22Rv1 (cell line): ENCODE measurements at regions not wholly inside any gene's neighbourhood (a gene's known extent, or its start where the extent isn't known, plus 50 kb on each side); places are given as distances from the start of the nearest gene placed in this dataset.

ENCODE experiments used
- H3K27ac ChIP-seq: fragments of 450-650 bp; 2 replicates; pipeline ENCODE4 v1.5.1; 2017
- CTCF ChIP-seq: fragments of 450-650 bp; IDR thresholded peaks from 2 replicates; pipeline ENCODE4 v1.5.1; 2017; ENCODE audit warnings: mild to moderate bottlenecking
- ZFX ChIP-seq: fragments of 450-650 bp; IDR thresholded peaks from 2 replicates; pipeline ENCODE4 v1.6.1; 2017; ENCODE audit warnings: antibody characterized with exemption, borderline replicate concordance

GRCh38 chr13:107845911-107846310 is 369.4 kb downstream of the LIG4 start:
- H3K27ac ChIP-seq: no peak overlapping the region
- no peak for TF ChIP-seq ZFX
- TF ChIP-seq CTCF: no peak

- no peak for TF ChIP-seq CTCF
- H3K27ac ChIP-seq: no peak overlapping the region
Measured at GRCh38 chr13:107843681-107844080, 371.7 kb downstream of the LIG4 start.

GRCh38 chr13:107843281-107843680 is 372.1 kb downstream of the LIG4 start:
- H3K27ac ChIP-seq: no peak overlapping the region
- no peak for TF ChIP-seq ZFX
- no peak for TF ChIP-seq CTCF

- H3K27ac ChIP-seq: no peak overlapping the region
- TF ChIP-seq CTCF: no peak
- no peak for TF ChIP-seq ZFX
Measured at GRCh38 chr13:107842562-107843180, 372.7 kb downstream of the LIG4 start.

- TF ChIP-seq ZFX (no peak), CTCF (no peak)
Measured at GRCh38 chr13:107838588-107839161, 376.7 kb downstream of the LIG4 start.

GRCh38 chr13:107836685-107837084 is 378.7 kb downstream of the LIG4 start:
- H3K27ac ChIP-seq: no peak overlapping the region
- TF ChIP-seq CTCF (no peak), ZFX (no peak)

More at GRCh38 chr13:107838588-107839161, 376.7 kb downstream of the LIG4 start:
- H3K27ac ChIP-seq: no peak overlapping the region

GRCh38 chr13:107835339-107836018 is 379.9 kb downstream of the LIG4 start:
- TF ChIP-seq ZFX: no peak
- H3K27ac ChIP-seq: no peak overlapping the region
